HepG2 (cell line): ENCODE measurements at regions not wholly inside any gene's neighbourhood (a gene's known extent, or its start where the extent isn't known, plus 50 kb on each side); places are given as distances from the start of the nearest gene placed in this dataset.

Experiments used
- ATAC-seq: fragments of 200-7000 bp; cut with Tn5 transposase; 3 replicates; pipeline ENCODE4 v1.9.1; 2020; ENCODE audit warnings: mild to moderate bottlenecking, moderate library complexity
- BruUV-seq: library from RNA; stranded (reverse); fragments of 400-500 nt; replicated peaks from 2 replicates; lab custom pipeline; 2021; lab: Mats Ljungman, UMichigan
- CTCF ChIA-PET: fragments of 300-600 bp; formaldehyde crosslinking; extraction: SDS; loops from one replicate; lab custom pipeline; 2021; ENCODE audit warnings: low total read pairs, inconsistent platforms, low intra/inter-chr PET ratio; lab: Yijun Ruan, JAX
- POLR2A ChIA-PET: fragments of 350-600 bp; sonication (Branson Sonifier 250); formaldehyde crosslinking; loops from one replicate; lab custom pipeline; 2020; ENCODE audit warnings: antibody characterized with exemption, inconsistent platforms; lab: Yijun Ruan, JAX
- DNase-seq: peaks from one replicate; pipeline ENCODE4 v3.0.0-alpha.2; 2015; ENCODE audit warnings: low spot score
- FAIRE-seq: peaks from 3 replicates; lab custom pipeline; 2011; peaks lifted over from hg19 to GRCh38; lab: Jason Lieb, UNC
- H2AFZ ChIP-seq: one replicate; pipeline ENCODE4 v1.6.1; 2011; ENCODE audit warnings: low read length, inconsistent platforms
- H3K27ac ChIP-seq: fragments of 300-600 bp; 3 replicates; pipeline ENCODE4 v1.8.0; 2011; ENCODE audit warnings: mixed run types, mild to moderate bottlenecking, mixed read lengths, low read length, inconsistent platforms; ENCODE audit not compliant: insufficient read depth; ENCODE audit errors: extremely low read length
- H3K27me3 ChIP-seq, 2 experiments: fragments of 200-600 bp in 1 of 2; 2 replicates in 1 of 2; 3 replicates in 1 of 2; pipeline versions ENCODE4 v1.6.0 to v1.8.0; 2011; ENCODE audit warnings: low read length in 2 of 2, mild to moderate bottlenecking in 2 of 2, moderate library complexity in 2 of 2, inconsistent platforms in 1 of 2; ENCODE audit not compliant: insufficient read depth in 2 of 2, control insufficient read depth in 1 of 2
- H3K36me3 ChIP-seq, 2 experiments: fragments of 200-600 bp in 1 of 2; replicated peaks in 1 of 2; 2 replicates in 1 of 2; 3 replicates in 1 of 2; pipeline versions ENCODE4 v1.5.1 to v1.8.0; 2011; ENCODE audit warnings: low read length in 2 of 2, inconsistent platforms in 1 of 2; ENCODE audit not compliant: insufficient read depth in 2 of 2, control insufficient read depth in 1 of 2
- H3K4me1 ChIP-seq: 2 replicates; pipeline ENCODE4 v1.5.1; 2012; ENCODE audit warnings: low read length, inconsistent platforms; ENCODE audit not compliant: insufficient read depth
- H3K4me2 ChIP-seq: 2 replicates; pipeline ENCODE4 v1.6.0; 2011; ENCODE audit warnings: low read depth, low read length, inconsistent platforms
- H3K4me3 ChIP-seq, 3 experiments: fragments of 200-600 bp in 1 of 3; sonication (generic), shearing (Covaris generic) in 1 of 3; replicated peaks in 1 of 3; 2 replicates each; pipeline ENCODE4 v1.5.1; 2011 to 2016; ENCODE audit warnings: low read length in 3 of 3, inconsistent platforms in 2 of 3, low read depth in 2 of 3, mild to moderate bottlenecking in 2 of 3, control low read depth in 1 of 3, mixed read lengths in 1 of 3; ENCODE audit not compliant: insufficient read depth in 1 of 3
- H3K79me2 ChIP-seq: one replicate; pipeline ENCODE4 v1.6.1; 2011; ENCODE audit warnings: low read length, inconsistent platforms; ENCODE audit not compliant: insufficient read depth
- H3K9ac ChIP-seq: 2 replicates; pipeline ENCODE4 v1.6.0; 2011; ENCODE audit warnings: mild to moderate bottlenecking, low read depth, low read length, inconsistent platforms; ENCODE audit not compliant: insufficient read depth
- H3K9me3 ChIP-seq: 2 replicates; pipeline ENCODE4 v1.5.1; 2012; ENCODE audit warnings: mild to moderate bottlenecking, low read length
- H4K20me1 ChIP-seq: 2 replicates; pipeline ENCODE4 v1.6.0; 2011; ENCODE audit warnings: inconsistent platforms, mild to moderate bottlenecking, low read length, moderate library complexity; ENCODE audit not compliant: insufficient read depth
- ARID3A ChIP-seq: IDR thresholded peaks from 2 replicates; pipeline ENCODE4 v1.6.1; 2012; ENCODE audit warnings: low read depth, low read length, improper control_type of control experiment
- ATF4 ChIP-seq, 2 experiments: fragments of 450-650 bp in 1 of 2; sonication (generic) in 1 of 2; formaldehyde crosslinking; IDR thresholded peaks; 2 replicates each; pipeline versions ENCODE4 v1.5.0 to v1.8.0; 2020 to 2022; ENCODE audit warnings: mild to moderate bottlenecking in 1 of 2, missing genetic modification reagents in 1 of 2
- CEBPG ChIP-seq: IDR thresholded peaks from 2 replicates; pipeline ENCODE4 v1.6.1; 2016
- FOSL1 ChIP-seq: sonication (generic); formaldehyde crosslinking; IDR thresholded peaks from 2 replicates; pipeline ENCODE4 v1.9.0; 2021; ENCODE audit warnings: missing genetic modification reagents, borderline replicate concordance
- HNF4A ChIP-seq: sonication (generic); formaldehyde crosslinking; IDR thresholded peaks from 2 replicates; pipeline ENCODE4 v1.4.0; 2020; ENCODE audit warnings: missing genetic modification reagents
- KLF16 ChIP-seq, 2 experiments: sonication (generic) in 1 of 2; formaldehyde crosslinking in 1 of 2; IDR thresholded peaks; 2 replicates each; pipeline versions ENCODE4 v1.6.1 to v1.8.0; 2016 to 2023; ENCODE audit warnings: missing genetic modification reagents in 2 of 2, missing compliant biosample characterization in 1 of 2
- MIER3 ChIP-seq: IDR thresholded peaks from 2 replicates; pipeline ENCODE4 v1.6.1; 2016; ENCODE audit warnings: missing compliant biosample characterization, borderline replicate concordance
- NCOA1 ChIP-seq: sonication (generic); formaldehyde crosslinking; IDR thresholded peaks from 2 replicates; pipeline ENCODE4 v1.9.0; 2021; ENCODE audit warnings: missing genetic modification reagents
- NCOR1 ChIP-seq: fragments of 200-600 bp; sonication (generic); IDR thresholded peaks from 2 replicates; pipeline ENCODE4 v1.7.0; 2017; ENCODE audit warnings: antibody characterized with exemption, low read length, borderline replicate concordance
- RAD51 ChIP-seq: fragments of 450-650 bp; IDR thresholded peaks from 2 replicates; pipeline ENCODE4 v1.6.1; 2016; ENCODE audit warnings: borderline replicate concordance
- RARA ChIP-seq: IDR thresholded peaks from 2 replicates; pipeline ENCODE4 v1.6.1; 2016; ENCODE audit warnings: missing genetic modification reagents, missing compliant biosample characterization
- SMC3 ChIP-seq: IDR thresholded peaks from 2 replicates; pipeline ENCODE4 v1.6.1; 2011; ENCODE audit warnings: low read length, improper control_type of control experiment
- TEAD3 ChIP-seq: optimal IDR thresholded peaks from 2 replicates; pipeline ENCODE3; 2016; ENCODE audit warnings: borderline replicate concordance
- TEF ChIP-seq: sonication (generic); formaldehyde crosslinking; IDR thresholded peaks from 2 replicates; pipeline ENCODE4 v1.5.0; 2020; ENCODE audit warnings: missing genetic modification reagents
- ZNF644 ChIP-seq: IDR thresholded peaks from 2 replicates; pipeline ENCODE4 v1.6.1; 2016; ENCODE audit warnings: low read depth
- WGBS: methylation state at CpG from one replicate; pipeline ENCODE4 v1.1.6; 2017; ENCODE audit warnings: low lambda C conversion rate; 5-methylcytosine and 5-hydroxymethylcytosine counted together
- in situ Hi-C: cut with HindIII; loops from 2 replicates; pipeline ENCODE4 v1.10.0; 2017; ENCODE audit warnings: low pct_unique_long_range_greater_than_20kb; ENCODE audit not compliant: extremely low pct_ligation_motif_present
- intact Hi-C: fragments of 100-400 bp; cut with micrococcal nuclease; formaldehyde crosslinking; loops from one replicate; pipeline ENCODE4 v1.10.0; 2022; ENCODE audit not compliant: unreplicated experiment
- TF ChIP-seq, protein P1 (sequence below): sonication (generic); formaldehyde crosslinking; IDR thresholded peaks from 2 replicates; pipeline ENCODE4 v1.4.0; 2020; ENCODE audit warnings: low read depth, missing genetic modification reagents

GRCh38 chr3:72054976-72055375, 270.0 kb upstream of the PROK2 start:
- Histone ChIP-seq H3K9ac (no peak overlapping the region), H3K79me2 (no peaks in the 10 kb centered on the region), H4K20me1 (no peaks in the 10 kb centered on the region), H3K4me1 (peaks cover 6% of the 10 kb centered on the region; the same call in 1 of the 2 replicates), H3K27me3 (0 out of 5 replicates have a peak, but pooled peaks cover 0 to 3% of the 10 kb centered on the region in 2 experiments), H3K4me3 (no peak overlapping the region), H3K36me3 (no peaks in the 10 kb centered on the region), H3K9me3 (no peaks in the 10 kb centered on the region), H3K4me2 (no peak overlapping the region), H2AFZ (no peak overlapping the region), H3K27ac (no peak overlapping the region)
- FAIRE-seq: no peak
- peak; percentile 50 for DNase-seq
- ATAC-seq: peak; percentile 89
- ChIA-PET POLR2A (no interaction called here), CTCF (no interaction called here)
- WGBS: 31% methylated on average over 1 of the region's 1 CpG
- BruUV-seq: no TSS peak
- in situ Hi-C loops (no loop called here), intact Hi-C loops (no loop called here)
- TF ChIP-seq NCOA1 (no peak), MIER3 (no peak), TEAD3 (CRISPR knock-in tag) (peak; percentile 44), ARID3A (peak; percentile 37; the same call in 1 of the 2 replicates), NCOR1 (peak; percentile 35; the same call in 1 of the 2 replicates), KLF16 (CRISPR knock-in tag; IDR thresholded peaks at IDR 0.05) (no peak), CEBPG (CRISPR knock-in tag) (peak; percentile 66), TEF (CRISPR knock-in tag) (peak; percentile 57; the same call in 1 of the 2 replicates), ATF4 (CRISPR knock-in tag; IDR thresholded peaks at IDR 0.05) (peak in 1 of 2 experiments; percentile 74; a peak in 2 of 4 replicates), RARA (peak; percentile 53; the same call in 1 of the 2 replicates), SMC3 (0 out of 2 replicates have a peak, but pooled peaks have one; percentile 10), HNF4A (peak; percentile 71), RAD51 (no peak), FOSL1 (CRISPR knock-in tag) (0 out of 2 replicates have a peak, but pooled peaks have one; percentile 24), ZNF644 (CRISPR knock-in tag) (peak; percentile 86)
- TF ChIP-seq, protein P1, sequence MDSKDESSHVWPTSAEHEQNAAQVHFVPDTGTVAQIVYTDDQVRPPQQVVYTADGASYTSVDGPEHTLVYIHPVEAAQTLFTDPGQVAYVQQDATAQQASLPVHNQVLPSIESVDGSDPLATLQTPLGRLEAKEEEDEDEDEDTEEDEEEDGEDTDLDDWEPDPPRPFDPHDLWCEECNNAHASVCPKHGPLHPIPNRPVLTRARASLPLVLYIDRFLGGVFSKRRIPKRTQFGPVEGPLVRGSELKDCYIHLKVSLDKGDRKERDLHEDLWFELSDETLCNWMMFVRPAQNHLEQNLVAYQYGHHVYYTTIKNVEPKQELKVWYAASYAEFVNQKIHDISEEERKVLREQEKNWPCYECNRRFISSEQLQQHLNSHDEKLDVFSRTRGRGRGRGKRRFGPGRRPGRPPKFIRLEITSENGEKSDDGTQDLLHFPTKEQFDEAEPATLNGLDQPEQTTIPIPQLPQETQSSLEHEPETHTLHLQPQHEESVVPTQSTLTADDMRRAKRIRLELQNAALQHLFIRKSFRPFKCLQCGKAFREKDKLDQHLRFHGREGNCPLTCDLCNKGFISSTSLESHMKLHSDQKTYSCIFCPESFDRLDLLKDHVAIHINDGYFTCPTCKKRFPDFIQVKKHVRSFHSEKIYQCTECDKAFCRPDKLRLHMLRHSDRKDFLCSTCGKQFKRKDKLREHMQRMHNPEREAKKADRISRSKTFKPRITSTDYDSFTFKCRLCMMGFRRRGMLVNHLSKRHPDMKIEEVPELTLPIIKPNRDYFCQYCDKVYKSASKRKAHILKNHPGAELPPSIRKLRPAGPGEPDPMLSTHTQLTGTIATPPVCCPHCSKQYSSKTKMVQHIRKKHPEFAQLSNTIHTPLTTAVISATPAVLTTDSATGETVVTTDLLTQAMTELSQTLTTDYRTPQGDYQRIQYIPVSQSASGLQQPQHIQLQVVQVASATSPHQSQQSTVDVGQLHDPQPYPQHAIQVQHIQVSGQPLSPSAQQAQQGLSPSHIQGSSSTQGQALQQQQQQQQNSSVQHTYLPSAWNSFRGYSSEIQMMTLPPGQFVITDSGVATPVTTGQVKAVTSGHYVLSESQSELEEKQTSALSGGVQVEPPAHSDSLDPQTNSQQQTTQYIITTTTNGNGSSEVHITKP: 0 out of 2 replicates have a peak, but pooled peaks have one; percentile 31
